ENCODE measurements at regions not wholly inside any gene's neighbourhood (a gene's known extent, or its start where the extent isn't known, plus 50 kb on each side); places are given as distances from the start of the nearest gene placed in this dataset.
"Not testable (repeated sequence)": the region's sequence is repeated elsewhere in the genome, so short reads cannot be mapped to it uniquely, and the experiment has no call there.

GRCh38 chr4:27123123-27123768 is 262.6 kb downstream of the STIM2 start:
- peak; percentile 9 for DNase-seq

GRCh38 chr4:27123769-27124124 is 263.1 kb downstream of the STIM2 start:
- DNase-seq = no peak

GRCh38 chr4:27126895-27127294 is 266.3 kb downstream of the STIM2 start:
- DNase-seq = not testable (repeated sequence)

DNA sequence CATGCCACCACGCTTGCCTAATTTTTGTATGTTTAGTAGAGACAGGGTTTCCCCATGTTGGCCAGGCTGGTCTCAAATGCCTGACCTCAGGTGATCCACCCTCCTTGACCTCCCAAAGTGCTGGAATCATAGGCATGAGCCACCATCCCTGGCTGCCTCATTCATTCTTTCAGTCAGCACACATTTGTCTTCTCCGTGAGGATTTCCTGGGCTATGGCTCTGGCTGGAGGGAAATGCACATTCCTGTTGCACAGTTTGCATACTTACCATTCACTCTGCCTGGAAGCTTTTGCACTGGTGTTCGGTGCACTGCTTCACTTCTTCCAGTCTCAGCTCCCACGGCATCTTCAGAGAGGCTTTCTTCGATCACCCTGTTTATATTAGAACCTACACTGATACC is 267.8 kb downstream of the STIM2 start:
- no peak for DNase-seq

DNA sequence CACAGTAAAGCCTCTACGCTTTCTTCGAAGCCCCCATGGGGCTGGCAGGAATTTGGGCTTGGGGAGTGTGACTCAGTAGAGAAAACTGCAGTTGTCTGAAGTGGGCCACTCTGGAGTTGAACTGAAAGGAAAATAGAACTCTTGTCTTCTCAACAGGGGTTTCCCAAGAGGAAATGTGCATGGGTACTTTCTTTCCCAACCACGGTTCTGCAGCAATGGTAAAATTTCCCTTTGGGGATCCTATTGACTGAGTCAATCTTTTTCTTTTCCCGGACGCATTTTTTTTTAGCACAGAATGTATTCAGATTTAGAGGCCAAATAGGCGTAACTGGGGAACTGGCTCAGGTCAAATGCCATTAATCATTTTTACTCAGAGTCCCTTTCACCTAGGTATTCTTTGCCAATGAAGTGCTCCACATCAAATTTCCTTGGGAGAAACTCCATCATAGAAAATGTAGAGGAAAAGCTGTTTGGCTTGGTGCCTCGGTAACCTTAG is 269.3 kb downstream of the STIM2 start:
- DNase-seq = no peak

DNA sequence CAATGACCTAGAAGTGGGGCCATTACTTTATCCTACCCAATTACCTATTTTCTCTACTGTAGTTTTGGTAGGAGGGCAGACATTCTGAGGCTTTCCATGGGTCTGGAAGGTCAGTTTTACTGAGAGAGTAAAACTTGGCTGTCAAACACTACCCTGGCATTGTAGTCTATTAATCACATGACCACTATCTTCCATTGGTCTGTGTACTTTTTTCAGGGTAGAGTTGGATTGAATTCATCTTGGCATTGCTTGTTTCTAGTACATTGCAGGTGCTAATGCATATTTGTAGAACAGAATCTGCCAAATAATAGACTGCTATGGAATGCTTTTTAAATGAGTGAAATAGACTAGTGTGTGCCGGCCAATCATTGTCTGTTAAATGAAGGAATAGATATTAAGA is 271.9 kb downstream of the STIM2 start:
- no peak for DNase-seq

GRCh38 chr4:27140486-27140885 is 279.8 kb downstream of the STIM2 start:
- DNase-seq = no peak

DNA sequence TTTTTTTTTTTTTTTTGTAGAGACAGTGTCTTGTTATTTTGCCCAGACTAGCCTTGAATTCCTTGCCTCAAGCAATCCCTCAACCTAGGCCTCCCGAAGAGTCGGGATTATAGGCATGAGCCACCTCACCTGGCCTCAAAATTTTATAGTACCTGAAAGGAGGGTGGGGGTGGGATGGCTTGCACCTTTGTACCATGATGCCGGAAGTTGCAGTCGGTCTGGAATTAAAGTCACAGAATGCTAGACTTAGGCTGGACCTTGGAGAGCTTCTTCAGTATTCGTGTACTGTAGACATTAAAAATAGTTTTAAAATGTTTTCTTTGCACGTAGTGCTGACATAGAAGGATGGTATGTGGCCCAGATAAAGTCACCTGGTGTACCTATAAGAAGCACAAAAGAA is 280.9 kb downstream of the STIM2 start:
- no peak for DNase-seq

GRCh38 chr4:27142841-27143240 is 282.2 kb downstream of the STIM2 start:
- no peak for DNase-seq

- no peak for DNase-seq
These were observed 285.0 kb downstream of the STIM2 start for GRCh38 chr4:27145597-27145996.

DNA sequence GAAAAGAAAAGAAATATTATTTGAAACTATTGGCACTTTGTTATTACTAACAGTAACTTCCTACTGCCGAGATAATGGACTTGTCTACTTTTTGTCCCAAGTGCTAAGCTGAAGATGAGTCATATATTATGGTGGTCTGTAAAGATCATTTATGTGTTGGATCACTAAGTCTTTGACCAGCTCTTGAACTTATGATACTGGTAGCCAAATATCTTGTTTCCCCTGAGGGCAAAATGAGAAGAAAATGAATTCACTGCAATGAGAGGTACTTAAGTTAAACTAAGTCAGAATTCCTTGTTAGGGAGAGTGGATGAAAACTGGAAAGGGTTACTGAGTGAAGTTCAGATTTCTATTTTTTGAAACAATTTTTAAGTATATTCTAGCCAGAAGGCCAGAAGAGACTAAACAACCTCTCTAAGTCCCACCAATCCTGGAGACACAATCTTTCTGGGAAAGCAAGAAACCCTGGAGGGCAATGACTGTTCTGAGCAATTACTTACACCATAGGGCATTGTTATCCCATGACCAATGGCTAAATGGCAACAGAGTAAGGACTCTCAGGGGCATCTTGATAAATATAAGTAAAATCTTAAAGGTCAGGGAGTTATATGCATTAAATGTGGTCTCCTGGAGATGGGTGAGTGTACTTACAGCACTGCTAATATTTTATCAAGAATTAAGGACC is 287.7 kb downstream of the STIM2 start:
- DNase-seq = no peak

DNA sequence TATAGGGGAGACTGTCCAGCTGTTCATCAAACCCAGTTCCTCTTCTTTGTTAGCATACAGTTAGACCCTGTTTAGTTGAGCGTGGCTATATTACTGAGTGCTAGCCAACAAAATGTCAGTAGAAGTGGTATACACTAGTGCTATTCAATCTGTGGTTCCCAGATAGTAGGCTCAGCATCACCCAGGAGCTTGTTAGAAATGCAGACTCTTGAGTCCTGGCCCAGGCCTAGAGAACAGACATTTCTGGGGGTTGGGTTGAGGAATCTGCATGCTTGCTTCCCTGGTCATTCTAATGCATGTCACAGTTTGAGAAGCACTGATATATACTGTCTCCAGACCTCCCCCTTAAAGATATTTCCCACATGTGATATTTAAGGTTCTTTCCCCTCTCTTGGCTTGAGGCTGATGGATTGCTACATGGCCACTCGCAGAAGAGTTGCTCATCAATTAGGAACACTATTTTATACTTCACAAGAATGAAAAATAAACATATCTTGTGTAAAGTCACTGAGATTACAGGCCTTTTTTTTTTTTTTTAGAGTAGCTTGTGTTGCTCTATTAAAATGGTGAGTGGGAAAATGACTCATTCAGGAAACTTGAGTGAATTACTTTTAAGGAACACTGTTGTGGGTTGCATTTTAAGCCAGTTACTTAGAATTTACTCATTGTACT is 289.0 kb downstream of the STIM2 start:
- DNase-seq = no peak

GRCh38 chr4:27152703-27153102 is 292.1 kb downstream of the STIM2 start:
- no peak for DNase-seq

GRCh38 chr4:27154706-27155105 is 294.1 kb downstream of the STIM2 start:
- no peak for DNase-seq

GRCh38 chr4:27161191-27161590 is 300.6 kb downstream of the STIM2 start:
- DNase-seq = no peak

DNA sequence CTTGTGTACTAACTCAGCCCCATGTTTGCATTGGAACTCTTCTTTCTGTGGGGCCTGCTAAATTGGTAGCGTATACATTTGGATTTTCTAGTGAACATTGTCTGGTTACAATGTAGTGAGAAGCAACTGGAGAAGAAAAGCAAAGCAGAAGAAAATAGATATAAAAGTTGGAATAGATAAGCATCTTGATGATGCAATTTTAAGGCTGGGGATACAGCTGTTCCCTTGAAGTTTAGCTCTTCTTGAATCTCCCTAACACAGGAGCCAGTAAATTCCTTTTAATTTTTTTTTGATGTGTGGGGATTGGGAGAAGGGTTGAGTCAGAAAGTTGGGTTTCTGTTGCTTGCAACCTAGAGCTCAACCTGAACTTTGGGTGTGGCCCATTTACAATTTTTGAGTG is 308.1 kb downstream of the STIM2 start:
- DNase-seq = no peak

GRCh38 chr4:27173280-27173679 is 312.6 kb downstream of the STIM2 start:
- DNase-seq = peak; percentile 42

GRCh38 chr4:27176400-27176799 is 315.8 kb downstream of the STIM2 start:
- peak; percentile 19 for DNase-seq

DNA sequence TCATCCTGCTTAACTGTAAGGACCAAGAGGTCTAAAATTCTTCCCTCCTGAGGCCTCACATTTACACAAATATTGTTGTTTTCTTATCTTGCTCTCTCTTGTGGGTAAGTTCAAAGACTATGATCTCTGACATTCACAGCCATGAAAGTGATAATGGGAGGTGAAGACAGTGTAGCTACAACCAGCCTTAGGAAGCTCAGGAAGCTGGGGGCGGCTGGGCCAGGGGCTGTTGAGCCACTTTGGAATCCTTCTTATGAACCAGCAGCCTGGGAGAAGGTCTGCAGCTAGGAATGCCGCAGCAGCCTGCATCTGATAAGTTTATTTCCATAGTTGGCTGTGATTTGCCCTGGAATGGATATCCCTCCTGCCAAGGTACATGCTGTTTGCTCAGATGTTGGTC is 316.2 kb downstream of the STIM2 start:
- DNase-seq = no peak

DNA sequence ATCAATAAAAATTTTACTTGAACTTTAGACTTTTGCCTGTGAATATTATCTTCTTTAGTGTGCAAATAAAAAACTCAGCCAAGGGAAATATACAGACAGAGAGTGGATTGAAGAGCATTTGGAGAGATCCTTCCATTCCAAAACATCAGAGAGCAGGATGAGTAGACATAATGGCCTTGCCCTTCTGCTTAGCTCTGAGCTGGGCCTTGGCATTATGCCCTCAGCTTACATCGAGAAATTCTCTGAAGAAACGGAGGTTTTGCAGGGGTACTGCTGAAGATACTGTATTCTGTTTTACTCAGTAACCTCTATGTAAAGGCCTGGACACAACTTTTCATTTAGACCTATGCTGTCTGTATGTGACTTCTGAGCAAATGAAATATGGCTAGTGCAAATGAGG is 317.4 kb downstream of the STIM2 start:
- DNase-seq = no peak

DNA sequence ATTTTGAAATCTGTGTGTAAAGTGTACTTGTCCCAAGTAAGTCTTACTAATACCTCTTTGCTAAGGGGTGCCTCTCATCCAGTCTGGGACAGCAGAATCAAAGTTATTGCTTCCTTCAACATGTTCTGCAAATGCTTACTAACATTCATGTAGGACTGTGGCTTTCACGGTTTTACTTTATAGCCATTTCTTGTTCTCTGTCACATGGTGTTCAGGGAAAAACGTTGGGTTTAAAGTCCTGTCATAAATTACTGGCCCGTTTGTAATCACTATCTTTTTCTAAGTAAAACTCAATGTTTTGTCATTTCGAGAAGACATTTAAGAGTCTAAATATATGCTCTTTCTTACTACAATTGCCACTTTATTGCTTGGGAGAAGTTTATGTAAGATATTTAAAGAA is 321.1 kb downstream of the STIM2 start:
- DNase-seq = no peak

DNA sequence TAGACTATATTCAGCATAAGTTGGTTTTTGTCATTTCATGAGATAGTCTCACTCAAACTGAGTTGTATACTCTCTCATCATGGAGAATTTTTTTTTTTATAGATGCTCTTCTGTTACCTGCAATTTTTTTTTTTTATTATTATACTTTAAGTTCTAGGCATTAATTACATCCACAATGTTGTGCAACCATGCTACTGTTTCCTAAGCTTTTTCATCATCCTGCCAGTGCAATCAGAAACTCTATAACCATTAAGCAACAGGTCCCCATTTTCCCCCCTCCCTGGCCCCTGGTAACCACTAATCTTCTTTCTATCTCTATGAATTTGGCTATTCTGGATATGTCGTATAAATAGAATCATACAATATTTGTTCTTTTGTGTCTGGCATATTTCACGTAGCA is 321.6 kb downstream of the STIM2 start:
- DNase-seq = no peak

GRCh38 chr4:27184508-27185155 is 324.0 kb downstream of the STIM2 start:
- no peak for DNase-seq

DNA sequence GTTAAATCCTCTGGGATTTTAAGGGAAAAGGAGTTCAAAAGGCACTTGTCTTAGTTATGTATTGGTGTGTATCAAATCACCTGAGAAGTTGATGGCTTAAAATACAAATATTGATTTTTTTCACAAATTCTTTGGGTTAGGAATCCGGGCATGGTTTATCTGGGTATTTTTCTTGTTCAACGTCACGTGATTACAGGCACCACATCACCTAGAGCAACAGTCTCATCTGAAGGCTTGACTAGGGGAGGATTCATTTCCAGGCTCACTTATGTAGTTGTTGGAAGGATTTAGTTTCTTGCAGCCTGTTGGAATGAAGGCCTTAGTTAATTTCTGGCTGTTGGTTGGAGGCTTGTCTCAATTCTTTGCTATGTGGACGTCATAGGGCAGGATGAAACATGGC is 326.1 kb downstream of the STIM2 start:
- DNase-seq = no peak
